ENCODE measurements at regions not wholly inside any gene's neighbourhood (a gene's known extent, or its start where the extent isn't known, plus 50 kb on each side); places are given as distances from the start of the nearest gene placed in this dataset.
"Not testable (repeated sequence)": the region's sequence is repeated elsewhere in the genome, so short reads cannot be mapped to it uniquely, and the experiment has no call there.

DNA sequence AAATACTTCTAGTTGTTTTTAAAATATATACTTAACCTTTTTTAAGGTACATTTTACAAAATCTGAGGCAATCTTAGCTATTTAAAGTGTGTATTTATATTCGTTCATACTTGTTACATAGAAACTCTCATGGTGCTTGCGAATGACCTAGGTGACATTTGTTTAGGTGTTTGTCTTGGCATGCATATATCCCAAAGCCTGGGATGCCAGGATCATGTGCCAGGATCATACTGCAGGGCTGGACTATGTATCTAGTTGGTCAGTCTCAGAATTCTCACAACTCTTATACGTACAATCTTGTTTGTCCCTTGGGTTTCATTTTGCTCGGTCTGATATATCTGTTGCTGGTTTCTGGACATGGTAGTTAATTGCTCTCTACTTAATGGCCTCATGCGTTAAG lies 109.9 kb upstream of the WIPF3 start:
- DNase-seq (ENCODE audit: low read depth in 4 of 4, low spot score in 3 of 4): not testable (repeated sequence)

DNA sequence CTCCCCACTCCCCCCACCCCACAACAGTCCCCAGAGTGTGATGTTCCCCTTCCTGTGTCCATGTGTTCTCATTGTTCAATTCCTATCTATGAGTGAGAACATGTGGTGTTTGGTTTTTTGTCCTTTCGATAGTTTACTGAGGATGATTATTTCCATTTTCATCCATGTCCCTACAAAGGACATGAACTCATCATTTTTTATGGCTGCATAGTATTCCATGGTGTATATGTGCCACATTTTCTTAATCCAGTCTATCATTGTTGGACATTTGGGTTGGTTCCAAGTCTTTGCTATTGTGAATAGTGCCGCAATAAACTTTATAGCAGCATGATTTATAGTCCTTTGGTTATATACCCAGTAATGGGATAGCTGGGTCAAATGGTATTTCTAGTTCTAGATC lies 106.6 kb upstream of the WIPF3 start:
- not testable (repeated sequence) for DNase-seq (ENCODE audit: low read depth in 4 of 4, low spot score in 3 of 4)

DNA sequence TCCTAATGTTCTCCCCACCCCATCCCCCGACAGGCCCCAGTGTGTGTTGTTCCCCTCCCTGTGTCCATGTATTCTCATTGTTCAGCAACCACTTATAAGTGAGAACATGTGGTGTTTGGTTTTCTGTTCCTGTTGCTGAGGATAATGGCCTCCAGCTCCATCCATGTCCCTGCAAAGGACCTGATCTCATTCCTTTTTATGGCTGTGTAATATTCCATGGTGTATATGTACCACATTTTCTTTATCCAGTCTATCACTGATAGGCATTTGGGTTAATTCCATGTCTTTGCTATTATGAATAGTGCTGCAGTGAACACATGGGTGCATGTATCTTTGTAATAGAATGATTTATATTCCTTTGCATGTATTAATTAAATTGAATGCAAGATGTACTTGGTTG lies 104.8 kb upstream of the WIPF3 start:
- not testable (repeated sequence) for DNase-seq (ENCODE audit: low read depth in 4 of 4, low spot score in 3 of 4)

DNA sequence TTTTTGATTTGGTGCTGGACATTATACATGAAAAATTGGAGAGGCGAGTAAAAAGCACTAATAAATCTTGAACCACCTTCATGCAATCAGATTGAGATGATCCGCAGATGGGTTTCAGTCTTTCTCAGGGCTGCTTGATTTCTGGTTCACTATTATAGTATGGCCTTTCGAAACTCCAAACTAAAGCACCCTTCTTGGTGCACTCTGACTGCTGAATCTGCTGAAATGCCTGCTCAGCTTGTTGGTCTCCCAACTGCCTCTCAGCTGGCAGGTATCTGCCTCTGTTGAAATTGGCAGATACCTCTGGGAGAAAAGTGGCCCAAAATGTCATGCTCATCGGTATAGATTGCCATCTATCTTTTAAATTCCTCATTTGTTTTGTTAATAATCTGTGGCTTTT lies 102.5 kb upstream of the WIPF3 start:
- DNase-seq (ENCODE audit: low read depth in 4 of 4, low spot score in 3 of 4): not testable (repeated sequence)

DNA sequence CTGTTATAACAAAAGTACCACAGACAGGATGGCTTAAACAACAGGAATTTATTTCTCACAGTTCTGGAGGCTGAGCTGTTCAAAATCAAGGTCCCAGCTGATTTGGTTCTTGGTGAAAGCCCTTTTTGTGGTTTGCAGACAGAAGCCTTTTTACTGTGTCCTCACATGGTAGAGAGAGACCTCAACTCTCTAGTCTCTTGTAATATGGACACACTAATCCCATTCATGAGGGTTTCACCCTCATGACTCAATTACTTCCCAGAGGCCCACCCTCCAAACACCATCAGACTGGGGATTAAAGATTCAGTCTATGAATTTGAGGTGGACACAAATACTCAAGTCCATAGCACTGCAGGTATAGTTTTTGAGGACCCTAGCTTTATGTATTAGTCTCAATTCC lies 97.3 kb upstream of the WIPF3 start:
- not testable (repeated sequence) for DNase-seq (ENCODE audit: low read depth in 4 of 4, low spot score in 3 of 4)

DNA sequence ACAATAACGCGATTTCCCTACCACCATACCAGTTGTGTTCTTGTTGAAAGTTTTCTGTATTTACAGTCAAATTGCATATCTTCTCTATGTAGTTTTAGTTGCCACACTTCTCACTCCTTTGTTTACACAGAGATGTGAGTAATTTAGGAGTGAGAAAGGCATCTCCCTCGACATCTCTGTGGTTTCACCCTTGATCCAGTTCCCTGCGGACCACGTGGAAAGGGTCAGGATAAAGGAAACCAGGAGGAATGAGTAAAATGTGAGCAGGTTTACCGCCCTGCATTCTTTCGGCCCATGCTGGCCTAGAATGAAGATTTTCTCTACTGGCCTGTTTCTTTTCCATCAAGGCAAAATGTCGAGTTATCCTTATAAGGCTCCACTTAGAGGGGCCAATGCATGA lies 83.2 kb upstream of the WIPF3 start:
- DNase-seq (ENCODE audit: low read depth in 4 of 4, low spot score in 3 of 4): peak in 1 of 4 donors; percentile 2

DNA sequence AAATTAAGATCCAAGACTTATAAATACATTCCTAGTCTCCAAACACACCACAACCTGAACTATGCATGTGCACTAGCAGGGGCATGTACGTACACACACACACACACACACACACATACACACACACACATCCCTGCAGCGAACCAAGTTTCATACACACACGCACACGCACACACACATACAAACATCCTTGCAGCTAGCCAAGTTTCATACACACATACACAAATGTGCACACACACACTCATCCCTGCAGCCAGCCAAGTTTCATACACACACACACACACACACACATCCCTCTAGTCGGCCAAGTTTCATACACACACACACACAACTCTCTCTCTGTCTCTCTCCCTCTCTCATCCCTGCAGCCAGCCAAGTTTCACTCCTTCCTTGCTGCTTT lies 82.7 kb upstream of the WIPF3 start:
- no peak for DNase-seq (ENCODE audit: low read depth in 4 of 4, low spot score in 3 of 4)

DNA sequence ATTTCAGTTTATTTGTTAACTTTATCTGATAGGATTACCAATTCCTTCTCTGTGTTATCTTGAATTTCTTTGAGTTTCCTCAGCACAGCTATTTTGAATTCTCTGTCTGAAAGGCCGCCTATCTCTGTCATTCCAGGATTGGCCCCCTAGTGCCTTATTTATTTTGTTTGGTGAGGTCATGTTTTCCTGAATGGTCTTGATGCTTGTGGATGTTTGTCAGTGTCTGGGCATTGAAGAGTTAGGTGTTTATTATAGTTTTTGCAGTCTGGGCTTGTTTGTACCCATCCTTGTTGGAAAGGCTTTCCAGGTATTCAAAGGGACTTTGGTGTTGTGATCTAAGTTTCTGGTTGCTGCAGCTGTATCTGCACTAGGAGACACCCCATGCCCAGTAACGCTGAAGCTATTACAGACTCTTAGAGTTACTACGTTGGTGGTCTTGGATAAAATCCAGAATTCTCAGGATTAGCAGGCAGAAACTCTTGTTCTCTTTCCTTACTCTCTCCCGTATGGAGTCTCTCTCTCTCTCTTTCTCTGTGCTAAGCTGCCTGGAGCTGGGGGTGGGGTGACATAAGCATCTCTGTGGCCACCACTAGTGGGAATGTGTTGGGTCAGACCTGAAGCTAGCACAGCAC lies 76.7 kb upstream of the WIPF3 start:
- not testable (repeated sequence) for DNase-seq (ENCODE audit: low read depth in 4 of 4, low spot score in 3 of 4)

DNA sequence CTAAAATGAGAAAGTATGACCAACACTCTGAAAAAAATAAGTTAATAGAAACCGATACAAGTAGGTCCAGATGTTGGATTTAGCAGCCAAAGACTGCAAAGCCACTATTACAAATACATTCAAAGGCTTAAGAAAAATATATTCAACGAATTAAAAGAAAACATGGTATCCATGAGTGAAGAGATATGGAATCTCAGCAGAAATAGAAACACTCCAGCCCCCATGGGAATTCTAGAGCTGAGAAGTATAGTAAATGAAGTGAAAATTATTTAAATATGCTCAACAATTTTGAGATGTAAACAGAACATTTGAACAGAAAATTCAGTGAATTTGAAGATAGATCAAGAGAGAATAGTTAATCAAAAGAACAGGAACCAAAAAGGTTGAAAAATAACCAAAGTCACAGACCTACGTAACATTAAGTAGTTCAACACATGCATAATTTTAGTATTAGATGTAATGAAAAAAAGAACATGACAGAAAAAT lies 72.0 kb upstream of the WIPF3 start:
- no peak for DNase-seq (ENCODE audit: low read depth in 4 of 4, low spot score in 3 of 4)

DNA sequence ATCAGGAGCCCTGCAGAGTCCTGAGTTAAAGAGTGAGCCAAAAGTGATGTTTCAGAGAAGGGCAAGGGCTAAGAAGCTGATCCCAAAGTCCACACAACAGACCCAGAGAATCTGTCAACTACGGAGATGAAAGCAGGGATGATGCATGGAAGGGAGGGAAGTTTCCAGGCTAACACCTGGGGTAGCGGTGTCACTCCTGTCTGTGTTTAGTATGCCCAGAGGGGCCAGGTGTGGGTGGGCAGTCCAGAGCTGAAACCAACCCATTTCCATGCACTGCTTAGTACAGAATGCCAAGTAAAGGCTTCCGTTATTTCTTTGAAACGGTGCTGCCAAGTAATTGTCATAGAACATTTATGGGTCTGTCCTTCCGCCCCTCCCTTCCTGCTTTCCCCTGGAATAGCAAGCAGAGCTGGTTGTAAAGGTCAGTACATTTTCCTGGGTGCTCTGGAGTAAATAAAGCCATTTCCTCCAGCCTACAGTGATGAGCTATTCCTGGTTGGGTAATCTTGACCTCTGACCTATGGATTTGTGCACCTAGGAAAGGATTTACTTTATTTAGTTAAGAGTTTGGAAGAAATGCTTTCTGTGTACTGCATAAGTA lies 58.6 kb upstream of the WIPF3 start:
- not testable (repeated sequence) for DNase-seq (ENCODE audit: low read depth in 4 of 4, low spot score in 3 of 4)

DNA sequence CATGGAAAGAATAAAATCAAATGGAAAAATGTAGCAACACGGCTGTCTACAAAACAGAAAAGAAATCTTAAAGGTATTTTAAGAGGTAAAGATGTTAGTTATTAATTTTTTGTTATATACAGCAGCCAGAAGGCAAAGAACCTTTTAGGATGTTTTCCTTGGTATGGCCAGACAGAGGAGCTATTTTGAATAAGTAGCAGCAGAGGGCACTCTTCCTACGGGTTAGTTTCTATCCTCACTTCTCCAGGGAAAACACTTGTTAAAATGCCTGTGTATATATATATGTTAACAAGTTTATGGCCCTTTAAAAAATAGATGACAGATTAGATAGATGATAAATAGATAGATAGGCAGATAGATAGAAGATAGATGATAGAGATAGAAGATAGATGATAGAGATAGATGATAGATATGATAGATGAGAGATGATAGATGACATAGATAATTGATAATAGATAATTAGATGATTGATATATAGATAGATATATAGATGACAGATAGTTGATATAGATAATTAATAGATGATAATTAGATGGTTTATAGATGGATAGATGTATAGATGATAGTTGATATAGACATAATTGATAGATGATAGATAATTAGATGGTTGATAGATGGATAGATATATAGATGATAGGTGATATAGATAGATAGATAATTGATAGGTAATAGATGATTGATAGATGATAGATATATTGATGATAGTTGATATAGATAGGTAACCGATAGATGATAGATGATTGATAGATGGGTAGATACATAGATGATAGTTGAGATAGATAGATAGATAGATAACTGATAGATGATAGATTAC lies 57.8 kb upstream of the WIPF3 start:
- peak in 2 of 4 donors; percentile 18 to 27 for DNase-seq (ENCODE audit: low read depth in 4 of 4, low spot score in 3 of 4)

DNA sequence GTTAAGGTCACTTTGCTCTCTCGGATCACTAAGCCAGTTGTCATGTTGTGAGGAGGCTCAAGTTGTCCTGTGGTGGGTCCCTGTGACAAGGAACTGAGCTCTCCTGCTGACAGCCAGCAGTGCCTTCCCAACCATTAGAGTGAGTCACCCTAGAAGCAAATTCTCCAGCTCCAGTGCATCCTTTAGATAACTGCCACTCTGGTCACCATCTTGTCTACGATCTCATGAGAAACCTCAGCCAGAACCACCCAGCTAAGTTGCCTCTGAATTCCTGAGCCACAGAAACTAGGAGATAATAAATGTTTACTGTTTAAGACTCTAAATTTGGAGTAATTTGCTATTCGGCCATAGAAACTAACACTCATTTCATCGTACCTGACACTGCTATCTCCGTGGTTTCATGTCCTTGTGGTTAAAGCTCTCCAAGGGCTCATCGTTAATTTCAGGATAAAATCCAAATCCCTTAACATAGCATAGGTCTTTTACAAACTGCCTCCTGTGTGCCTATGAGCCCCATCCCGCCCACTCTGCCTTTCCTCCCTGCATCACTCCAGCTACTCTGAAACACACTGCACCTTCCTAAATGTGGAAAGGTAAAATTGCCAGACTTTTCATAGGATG lies 56.5 kb upstream of the WIPF3 start:
- no peak for DNase-seq (ENCODE audit: low read depth in 4 of 4, low spot score in 3 of 4)

DNA sequence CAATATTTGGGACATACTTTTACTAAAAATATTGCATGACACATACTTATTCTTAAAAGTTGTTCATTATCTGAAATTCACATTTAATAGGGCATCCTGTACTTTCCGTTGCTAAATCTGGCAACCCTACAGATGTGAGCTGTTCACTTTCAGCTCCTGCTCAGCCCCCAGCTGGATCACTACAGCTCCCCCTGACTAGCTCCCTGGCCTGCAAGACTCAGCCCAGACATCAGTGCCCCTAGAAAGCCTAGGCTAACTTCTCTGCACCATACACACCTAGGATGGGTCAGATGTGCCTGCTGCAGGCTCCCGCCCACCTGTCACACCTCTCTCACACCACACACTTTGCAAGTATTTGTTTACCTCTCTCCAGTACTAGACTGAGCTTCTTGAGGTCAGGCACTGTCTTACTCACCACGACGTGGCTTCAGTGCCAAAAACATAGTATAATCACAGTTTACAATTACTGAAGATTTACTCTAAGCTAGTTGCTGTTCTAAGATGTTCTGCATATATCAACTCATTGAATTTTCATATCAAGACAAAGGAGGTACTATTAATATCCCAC lies 55.9 kb upstream of the WIPF3 start:
- not testable (repeated sequence) for DNase-seq (ENCODE audit: low read depth in 4 of 4, low spot score in 3 of 4)

DNA sequence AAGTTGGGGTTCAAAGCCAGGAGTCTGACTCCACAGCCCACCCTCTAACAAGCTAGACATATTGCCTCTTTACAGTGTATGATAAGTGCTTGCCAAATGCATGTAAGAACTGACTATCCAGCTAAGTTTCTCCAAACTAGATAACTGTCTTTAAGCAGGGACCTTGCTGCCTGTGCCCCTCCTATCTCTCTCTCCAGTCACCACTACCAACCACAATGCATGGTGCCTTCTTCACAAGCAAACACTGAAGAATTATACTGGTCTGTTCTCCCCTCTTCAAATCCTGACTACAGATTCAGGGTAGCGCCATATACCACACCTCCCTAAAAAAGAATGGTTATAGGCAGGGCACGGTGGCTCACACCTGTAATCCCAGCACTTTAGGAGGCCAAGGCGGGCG lies 55.3 kb upstream of the WIPF3 start:
- DNase-seq (ENCODE audit: low read depth in 4 of 4, low spot score in 3 of 4): not testable (repeated sequence)

DNA sequence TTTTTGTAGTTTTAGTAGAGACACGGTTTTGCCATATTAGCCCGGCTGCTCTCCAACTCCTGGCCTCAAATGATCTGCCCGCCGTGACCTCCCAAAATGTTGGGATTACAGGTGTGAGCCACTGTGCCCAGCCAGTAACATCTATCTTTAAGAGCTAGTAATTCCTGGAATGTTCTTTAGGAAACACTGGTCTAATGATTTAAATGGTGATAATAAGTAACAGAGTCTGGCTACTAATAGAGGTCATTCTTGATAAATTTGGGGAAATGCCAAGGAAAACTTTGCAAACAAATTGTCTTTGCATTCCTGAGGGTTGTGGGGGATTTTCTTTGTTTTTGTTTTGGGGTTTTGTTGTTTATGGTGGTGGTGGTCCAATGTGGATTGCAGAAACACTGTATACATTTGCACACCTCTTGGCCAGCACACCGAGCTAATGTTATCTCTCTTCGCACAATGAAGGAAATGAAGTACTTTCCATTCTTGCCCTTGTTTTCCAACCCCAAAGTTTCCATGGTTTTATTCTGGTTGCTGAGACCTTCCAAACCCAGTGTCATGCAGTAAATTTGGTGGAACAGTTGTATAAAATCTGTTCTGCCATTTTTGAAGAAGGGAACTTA lies 51.3 kb upstream of the WIPF3 start:
- DNase-seq (ENCODE audit: low read depth in 4 of 4, low spot score in 3 of 4): no peak
